ENCODE measurements at regions not wholly inside any gene's neighbourhood (a gene's known extent, or its start where the extent isn't known, plus 50 kb on each side); places are given as distances from the start of the nearest gene placed in this dataset.

- Histone ChIP-seq H3K27ac (ENCODE audit: low read depth, low read length) (no peak overlapping the region), H3K36me3 (ENCODE audit: control insufficient read depth, low read length) (no peaks in the 10 kb centered on the region), H3K9me3 (ENCODE audit: control insufficient read depth, insufficient read depth, low read length) (no peaks in the 10 kb centered on the region), H3F3A (ENCODE audit: control insufficient read depth, insufficient read depth) (no peaks in the 10 kb centered on the region), H3K9me2 (replicated peaks; ENCODE audit: control insufficient read depth, low read length) (no peaks in the 10 kb centered on the region), H4K20me1 (ENCODE audit: control insufficient read depth, insufficient read depth, low read depth, low read length) (no peaks in the 10 kb centered on the region), H3K4me1 (ENCODE audit: control insufficient read depth, low read length) (no peaks in the 10 kb centered on the region), H3K27me3 (ENCODE audit: control insufficient read depth, low read length) (peaks cover 4% of the 10 kb centered on the region; the same call in 1 of the 2 replicates), H3K4me2 (ENCODE audit: low read length) (no peak overlapping the region), H3K79me2 (ENCODE audit: control insufficient read depth, low read length) (no peaks in the 10 kb centered on the region), H3K4me3 (ENCODE audit: low read length) (no peak overlapping the region)
- TF ChIP-seq CTCF (IDR thresholded peaks at IDR 0.05; ENCODE audit: low read depth, low read length, poor library complexity, severe bottlenecking) (no peak), EZH2phosphoT487 (IDR thresholded peaks at IDR 0.05; ENCODE audit: borderline replicate concordance, low read length) (no peak)
Measured at GRCh38 chr2:10964052-10964790, 52.5 kb downstream of the KCNF1 start.

- no peaks in the 10 kb centered on the region for H3F3A ChIP-seq (ENCODE audit: control insufficient read depth, insufficient read depth)
- H3K27me3 ChIP-seq (ENCODE audit: control insufficient read depth, low read length) = peaks cover 6% of the 10 kb centered on the region; the same call in 1 of the 2 replicates
- no peaks in the 10 kb centered on the region for H3K36me3 ChIP-seq (ENCODE audit: control insufficient read depth, low read length)
- no peak overlapping the region for H3K27ac ChIP-seq (ENCODE audit: low read depth, low read length)
- no peaks in the 10 kb centered on the region for H3K79me2 ChIP-seq (ENCODE audit: control insufficient read depth, low read length)
- TF ChIP-seq EZH2phosphoT487 (IDR thresholded peaks at IDR 0.05; ENCODE audit: borderline replicate concordance, low read length) (no peak), CTCF (IDR thresholded peaks at IDR 0.05; ENCODE audit: low read depth, low read length, poor library complexity, severe bottlenecking) (no peak)
- H3K9me2 ChIP-seq (replicated peaks; ENCODE audit: control insufficient read depth, low read length) = no peaks in the 10 kb centered on the region
- H3K9me3 ChIP-seq (ENCODE audit: control insufficient read depth, insufficient read depth, low read length) = no peaks in the 10 kb centered on the region
- H4K20me1 ChIP-seq (ENCODE audit: control insufficient read depth, insufficient read depth, low read depth, low read length) = no peaks in the 10 kb centered on the region
- no peaks in the 10 kb centered on the region for H3K4me1 ChIP-seq (ENCODE audit: control insufficient read depth, low read length)
- no peak overlapping the region for H3K4me3 ChIP-seq (ENCODE audit: low read length)
- H3K4me2 ChIP-seq (ENCODE audit: low read length) = no peak overlapping the region
Measured at GRCh38 chr2:10965241-10965843, 53.6 kb downstream of the KCNF1 start.

GRCh38 chr2:10966056-10966455, 54.3 kb downstream of the KCNF1 start:
- no peak overlapping the region for H3K27ac ChIP-seq (ENCODE audit: low read depth, low read length)
- no peak overlapping the region for H3K4me2 ChIP-seq (ENCODE audit: low read length)
- no peaks in the 10 kb centered on the region for H3K79me2 ChIP-seq (ENCODE audit: control insufficient read depth, low read length)
- H3K27me3 ChIP-seq (ENCODE audit: control insufficient read depth, low read length) = peaks cover 6% of the 10 kb centered on the region; the same call in 1 of the 2 replicates
- TF ChIP-seq CTCF (IDR thresholded peaks at IDR 0.05; ENCODE audit: low read depth, low read length, poor library complexity, severe bottlenecking) (no peak), EZH2phosphoT487 (IDR thresholded peaks at IDR 0.05; ENCODE audit: borderline replicate concordance, low read length) (no peak)
- H3K4me1 ChIP-seq (ENCODE audit: control insufficient read depth, low read length) = no peaks in the 10 kb centered on the region
- no peaks in the 10 kb centered on the region for H3K9me3 ChIP-seq (ENCODE audit: control insufficient read depth, insufficient read depth, low read length)
- no peaks in the 10 kb centered on the region for H3K9me2 ChIP-seq (replicated peaks; ENCODE audit: control insufficient read depth, low read length)
- H3F3A ChIP-seq (ENCODE audit: control insufficient read depth, insufficient read depth) = no peaks in the 10 kb centered on the region
- H4K20me1 ChIP-seq (ENCODE audit: control insufficient read depth, insufficient read depth, low read depth, low read length) = no peaks in the 10 kb centered on the region
- no peaks in the 10 kb centered on the region for H3K36me3 ChIP-seq (ENCODE audit: control insufficient read depth, low read length)
- H3K4me3 ChIP-seq (ENCODE audit: low read length) = no peak overlapping the region
